ENCODE measurements at regions not wholly inside any gene's neighbourhood (a gene's known extent, or its start where the extent isn't known, plus 50 kb on each side); places are given as distances from the start of the nearest gene placed in this dataset.

- no peaks in the 10 kb centered on the region for H3K9me3 ChIP-seq (ENCODE audit: control insufficient read depth, insufficient read depth, low read length)
- H3K27me3 ChIP-seq (ENCODE audit: control insufficient read depth, insufficient read depth, low read length), result no peaks in the 10 kb centered on the region
- ChIA-PET POLR2A (no interaction called here), CTCF (interaction anchor here (0.6 to 1.2 kb wide), 2 partner anchors 130 to 190 kb away, joined by 5 to 6 read pairs; no protein-coding TSS in a partner anchor)
- TF ChIP-seq CTCF (IDR thresholded peaks at IDR 0.05; ENCODE audit: low read depth, low read length), result no peak
- DNase-seq (ENCODE audit: low read depth, low spot score), result no peak
- no peak overlapping the region for H3K27ac ChIP-seq (ENCODE audit: low read depth, low read length)
- no peak overlapping the region for H3K4me3 ChIP-seq (ENCODE audit: low read depth, low read length)
Measured at GRCh38 chr6:159464816-159465215, 228.2 kb downstream of the SOD2 start.

GRCh38 chr6:159463119-159463829 lies 229.8 kb downstream of the SOD2 start:
- ChIA-PET CTCF (interaction anchor here (0.8 to 2.1 kb wide), 5 partner anchors 19 to 291 kb away, joined by 3 to 11 read pairs (median 4); no protein-coding TSS in a partner anchor), POLR2A (no interaction called here)
- Histone ChIP-seq H3K27ac (ENCODE audit: low read depth, low read length) (no peak overlapping the region), H3K27me3 (ENCODE audit: control insufficient read depth, insufficient read depth, low read length) (no peaks in the 10 kb centered on the region), H3K9me3 (ENCODE audit: control insufficient read depth, insufficient read depth, low read length) (no peaks in the 10 kb centered on the region), H3K4me3 (ENCODE audit: low read depth, low read length) (no peak overlapping the region)
- no peak for TF ChIP-seq CTCF (IDR thresholded peaks at IDR 0.05; ENCODE audit: low read depth, low read length)
- DNase-seq (ENCODE audit: low read depth, low spot score), result no peak

GRCh38 chr6:159462431-159462830 lies 230.6 kb downstream of the SOD2 start:
- ChIA-PET CTCF (interaction anchor here (1.0 to 2.1 kb wide), 4 partner anchors 20 to 290 kb away, joined by 4 to 11 read pairs (median 4); no protein-coding TSS in a partner anchor), POLR2A (no interaction called here)
- no peak overlapping the region for H3K27ac ChIP-seq (ENCODE audit: low read depth, low read length)
- no peak for TF ChIP-seq CTCF (IDR thresholded peaks at IDR 0.05; ENCODE audit: low read depth, low read length)
- no peaks in the 10 kb centered on the region for H3K9me3 ChIP-seq (ENCODE audit: control insufficient read depth, insufficient read depth, low read length)
- H3K27me3 ChIP-seq (ENCODE audit: control insufficient read depth, insufficient read depth, low read length), result no peaks in the 10 kb centered on the region
- DNase-seq (ENCODE audit: low read depth, low spot score), result no peak
- no peak overlapping the region for H3K4me3 ChIP-seq (ENCODE audit: low read depth, low read length)

GRCh38 chr6:159461998-159462397 lies 231.0 kb downstream of the SOD2 start:
- Histone ChIP-seq H3K27me3 (ENCODE audit: control insufficient read depth, insufficient read depth, low read length) (no peaks in the 10 kb centered on the region), H3K9me3 (ENCODE audit: control insufficient read depth, insufficient read depth, low read length) (no peaks in the 10 kb centered on the region), H3K27ac (ENCODE audit: low read depth, low read length) (no peak overlapping the region), H3K4me3 (ENCODE audit: low read depth, low read length) (no peak overlapping the region)
- ChIA-PET CTCF (interaction anchor here (1.2 to 2.1 kb wide), 2 partner anchors 192 to 288 kb away, joined by 8 to 11 read pairs; no protein-coding TSS in a partner anchor), POLR2A (no interaction called here)
- DNase-seq (ENCODE audit: low read depth, low spot score), result no peak
- no peak for TF ChIP-seq CTCF (IDR thresholded peaks at IDR 0.05; ENCODE audit: low read depth, low read length)

GRCh38 chr6:159461266-159461665 lies 231.8 kb downstream of the SOD2 start:
- no peak overlapping the region for H3K27ac ChIP-seq (ENCODE audit: low read depth, low read length)
- no peak for TF ChIP-seq CTCF (IDR thresholded peaks at IDR 0.05; ENCODE audit: low read depth, low read length)
- DNase-seq (ENCODE audit: low read depth, low spot score), result no peak
- ChIA-PET CTCF (interaction anchor here (0.7 to 1.2 kb wide), 2 partner anchors 79 to 193 kb away, joined by 3 to 8 read pairs; no protein-coding TSS in a partner anchor), POLR2A (no interaction called here)
- no peaks in the 10 kb centered on the region for H3K27me3 ChIP-seq (ENCODE audit: control insufficient read depth, insufficient read depth, low read length)
- H3K9me3 ChIP-seq (ENCODE audit: control insufficient read depth, insufficient read depth, low read length), result no peaks in the 10 kb centered on the region
- H3K4me3 ChIP-seq (ENCODE audit: low read depth, low read length), result no peak overlapping the region
